Astrocyte (in vitro differentiated cells and primary cell): ENCODE measurements at regions not wholly inside any gene's neighbourhood (a gene's known extent, or its start where the extent isn't known, plus 50 kb on each side); places are given as distances from the start of the nearest gene placed in this dataset.

ENCODE experiments used
- DNase-seq: peaks from one replicate; pipeline ENCODE4 v3.0.0-alpha.2; 2010; ENCODE audit warnings: low read depth
- FAIRE-seq: peaks from 2 replicates; lab custom pipeline; 2011; peaks lifted over from hg19 to GRCh38; lab: Jason Lieb, UNC
- H2AFZ ChIP-seq: 2 replicates; pipeline ENCODE4 v1.6.0; 2012; ENCODE audit warnings: low read depth, low read length, inconsistent platforms
- H3K27ac ChIP-seq: 2 replicates; pipeline ENCODE4 v1.5.1; 2011; ENCODE audit warnings: low read depth, low read length, inconsistent platforms
- H3K27me3 ChIP-seq: 2 replicates; pipeline ENCODE4 v1.6.0; 2011; ENCODE audit warnings: low read length, inconsistent platforms; ENCODE audit not compliant: insufficient read depth
- H3K36me3 ChIP-seq: 2 replicates; pipeline ENCODE4 v1.5.1; 2011; ENCODE audit warnings: low read length, inconsistent platforms; ENCODE audit not compliant: insufficient read depth
- H3K4me1 ChIP-seq: 2 replicates; pipeline ENCODE4 v1.5.1; 2011; ENCODE audit warnings: low read length, inconsistent platforms; ENCODE audit not compliant: insufficient read depth
- H3K4me2 ChIP-seq: 2 replicates; pipeline ENCODE4 v1.6.0; 2012; ENCODE audit warnings: low read length, inconsistent platforms
- H3K4me3 ChIP-seq: 2 replicates; pipeline ENCODE4 v1.5.1; 2011; ENCODE audit warnings: low read depth, mild to moderate bottlenecking, low read length, inconsistent platforms; ENCODE audit not compliant: insufficient read depth
- H3K79me2 ChIP-seq: 2 replicates; pipeline ENCODE4 v1.6.0; 2012; ENCODE audit warnings: mild to moderate bottlenecking, low read length, inconsistent platforms; ENCODE audit not compliant: insufficient read depth
- H3K9ac ChIP-seq: 2 replicates; pipeline ENCODE4 v1.6.0; 2012; ENCODE audit warnings: mild to moderate bottlenecking, low read length, inconsistent platforms
- H3K9me3 ChIP-seq: 2 replicates; pipeline ENCODE4 v1.5.1; 2012; ENCODE audit warnings: low read depth, mild to moderate bottlenecking, low read length, inconsistent platforms; ENCODE audit not compliant: insufficient read depth
- H4K20me1 ChIP-seq: 2 replicates; pipeline ENCODE4 v1.6.0; 2012; ENCODE audit warnings: low read length, inconsistent platforms; ENCODE audit not compliant: insufficient read depth
- H3K27ac Mint-ChIP-seq: one replicate; pipeline ENCODE4 v1.8.0; 2021; ENCODE audit warnings: mild to moderate bottlenecking, mixed read lengths; ENCODE audit not compliant: unreplicated experiment
- H3K27me3 Mint-ChIP-seq: one replicate; pipeline ENCODE4 v1.8.0; 2021; ENCODE audit warnings: low read depth, mixed read lengths; ENCODE audit not compliant: unreplicated experiment
- H3K36me3 Mint-ChIP-seq: one replicate; pipeline ENCODE4 v1.8.0; 2021; ENCODE audit warnings: low read depth, mixed read lengths; ENCODE audit not compliant: unreplicated experiment
- H3K4me1 Mint-ChIP-seq: one replicate; pipeline ENCODE4 v1.8.0; 2021; ENCODE audit warnings: low read depth, mixed read lengths; ENCODE audit not compliant: unreplicated experiment
- H3K4me3 Mint-ChIP-seq: one replicate; pipeline ENCODE4 v1.8.0; 2021; ENCODE audit warnings: mild to moderate bottlenecking, moderate library complexity, mixed read lengths; ENCODE audit not compliant: unreplicated experiment
- H3K9me3 Mint-ChIP-seq: one replicate; pipeline ENCODE4 v1.8.0; 2021; ENCODE audit warnings: mild to moderate bottlenecking, mixed read lengths; ENCODE audit not compliant: unreplicated experiment
- CTCF ChIP-seq: IDR thresholded peaks from 2 replicates; pipeline ENCODE4 v1.5.1; 2011; ENCODE audit warnings: low read depth, mild to moderate bottlenecking, inconsistent platforms, low read length, moderate library complexity; ENCODE audit not compliant: insufficient read depth
- EZH2 ChIP-seq: IDR thresholded peaks from 2 replicates; pipeline ENCODE4 v1.6.1; 2012; ENCODE audit warnings: mild to moderate bottlenecking, low read length, inconsistent platforms; ENCODE audit not compliant: insufficient read depth

DNA sequence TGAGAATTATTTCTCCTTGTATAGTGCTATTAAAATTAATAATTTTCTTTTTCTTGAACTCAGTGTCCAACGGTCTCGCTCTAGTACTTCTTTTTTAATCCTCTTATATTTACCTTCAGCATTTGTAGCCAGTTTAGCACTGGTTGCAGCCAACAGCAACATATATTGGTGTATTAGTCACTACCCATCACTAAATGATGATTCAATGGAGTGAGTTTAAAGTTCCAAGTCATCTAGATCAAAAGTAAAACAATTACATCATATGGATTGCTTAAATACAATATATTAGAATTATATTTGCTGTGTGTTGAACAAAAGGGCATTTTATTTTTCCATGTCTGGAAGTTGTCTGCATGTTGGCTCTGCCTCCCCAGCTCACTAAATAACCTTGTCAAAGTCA is 591.8 kb downstream of the ADGRL2 start:
- H3K27me3 Mint-ChIP-seq, result no peaks in the 10 kb centered on the region
- Histone ChIP-seq H3K27ac (peak overlapping the region; percentile 26), H3K9me3 (no peaks in the 10 kb centered on the region), H3K4me3 (no peak overlapping the region), H4K20me1 (no peaks in the 10 kb centered on the region), H3K27me3 (no peaks in the 10 kb centered on the region), H2AFZ (no peak overlapping the region), H3K9ac (no peak overlapping the region), H3K79me2 (no peaks in the 10 kb centered on the region), H3K4me1 (peaks cover 6% of the 10 kb centered on the region), H3K36me3 (no peaks in the 10 kb centered on the region), H3K4me2 (peak overlapping the region; percentile 39)
- H3K4me1 Mint-ChIP-seq, result no peaks in the 10 kb centered on the region
- DNase-seq, result peak; percentile 85
- no peaks in the 10 kb centered on the region for H3K9me3 Mint-ChIP-seq
- no peaks in the 10 kb centered on the region for H3K36me3 Mint-ChIP-seq
- no peak overlapping the region for H3K27ac Mint-ChIP-seq
- TF ChIP-seq EZH2, result no peak
- TF ChIP-seq CTCF, result no peak
- no peak overlapping the region for H3K4me3 Mint-ChIP-seq
- no peak for FAIRE-seq

DNA sequence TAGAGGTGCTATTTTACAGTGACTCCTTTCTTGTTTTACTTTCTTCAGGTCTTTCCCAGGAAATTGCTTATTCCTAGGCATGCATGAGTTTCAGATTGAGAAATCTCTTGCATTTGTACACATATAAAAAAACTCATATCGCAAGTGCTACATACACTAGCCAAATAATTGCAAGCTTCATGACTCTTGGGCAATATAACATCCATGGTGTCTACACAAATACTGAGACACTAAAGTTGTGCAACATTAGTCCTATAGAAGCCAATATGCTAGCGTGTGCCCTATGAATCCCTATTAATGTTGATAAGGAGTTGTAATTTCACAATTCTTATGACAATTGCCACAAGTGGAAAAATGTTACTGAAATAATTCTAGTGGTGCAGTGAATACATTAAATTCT is 591.0 kb downstream of the ADGRL2 start:
- no peak overlapping the region for H3K4me3 Mint-ChIP-seq
- Histone ChIP-seq H3K4me3 (no peak overlapping the region), H3K27ac (no peak overlapping the region), H2AFZ (no peak overlapping the region), H3K36me3 (no peaks in the 10 kb centered on the region), H3K9ac (no peak overlapping the region), H3K4me1 (peaks cover 6% of the 10 kb centered on the region), H4K20me1 (no peaks in the 10 kb centered on the region), H3K27me3 (no peaks in the 10 kb centered on the region), H3K4me2 (no peak overlapping the region), H3K9me3 (no peaks in the 10 kb centered on the region), H3K79me2 (no peaks in the 10 kb centered on the region)
- FAIRE-seq, result no peak
- no peaks in the 10 kb centered on the region for H3K4me1 Mint-ChIP-seq
- no peak for DNase-seq
- no peak for TF ChIP-seq CTCF
- TF ChIP-seq EZH2, result no peak
- no peak overlapping the region for H3K27ac Mint-ChIP-seq
- no peaks in the 10 kb centered on the region for H3K9me3 Mint-ChIP-seq
- no peaks in the 10 kb centered on the region for H3K27me3 Mint-ChIP-seq
- H3K36me3 Mint-ChIP-seq, result no peaks in the 10 kb centered on the region

- H3K27ac Mint-ChIP-seq, result no peak overlapping the region
- FAIRE-seq, result no peak
- Histone ChIP-seq H2AFZ (no peak overlapping the region), H3K9ac (no peak overlapping the region), H3K9me3 (no peaks in the 10 kb centered on the region), H4K20me1 (no peaks in the 10 kb centered on the region), H3K79me2 (no peaks in the 10 kb centered on the region), H3K4me3 (no peak overlapping the region), H3K36me3 (no peaks in the 10 kb centered on the region), H3K27ac (no peak overlapping the region), H3K4me1 (peaks cover 6% of the 10 kb centered on the region), H3K27me3 (no peaks in the 10 kb centered on the region), H3K4me2 (no peak overlapping the region)
- no peak for TF ChIP-seq CTCF
- no peak for TF ChIP-seq EZH2
- DNase-seq, result no peak
- H3K36me3 Mint-ChIP-seq, result no peaks in the 10 kb centered on the region
- H3K4me3 Mint-ChIP-seq, result no peak overlapping the region
- no peaks in the 10 kb centered on the region for H3K27me3 Mint-ChIP-seq
- no peaks in the 10 kb centered on the region for H3K9me3 Mint-ChIP-seq
- H3K4me1 Mint-ChIP-seq, result no peaks in the 10 kb centered on the region
These were observed 589.9 kb downstream of the ADGRL2 start for GRCh38 chr1:82390627-82391026.
